H1 (cell line): ENCODE measurements at regions not wholly inside any gene's neighbourhood (a gene's known extent, or its start where the extent isn't known, plus 50 kb on each side); places are given as distances from the start of the nearest gene placed in this dataset.
"Not testable (repeated sequence)": the region's sequence is repeated elsewhere in the genome, so short reads cannot be mapped to it uniquely, and the experiment has no call there.

Experiments used
- CTCF ChIA-PET: fragments of 300-600 bp; sonication (Branson Sonifier 250); formaldehyde crosslinking; loops from one replicate; lab custom pipeline; 2021; ENCODE audit not compliant: partially characterized antibody; lab: Charles Lee
- POLR2A ChIA-PET: fragments of 300-600 bp; sonication (Branson Sonifier 250); formaldehyde crosslinking; loops from one replicate; lab custom pipeline; 2021; ENCODE audit warnings: inconsistent platforms; ENCODE audit not compliant: partially characterized antibody; lab: Charles Lee
- DNase-seq, 2 experiments: peaks; one replicate each; pipeline versions ENCODE4 v3.0.0 to v3.0.0-alpha.2; 2010 to 2022; ENCODE audit warnings: low spot score in 2 of 2, low read depth in 1 of 2, mixed read lengths in 1 of 2
- FAIRE-seq: peaks from 2 replicates; lab custom pipeline; 2011; peaks lifted over from hg19 to GRCh38; lab: Jason Lieb, UNC
- H2AFZ ChIP-seq: 2 replicates; pipeline ENCODE4 v1.8.1; 2012; ENCODE audit warnings: low read length, inconsistent platforms
- H2AK5ac ChIP-seq: 2 replicates; pipeline ENCODE4 v1.6.1; 2013; ENCODE audit warnings: low read depth, low read length
- H2BK120ac ChIP-seq: replicated peaks from 2 replicates; pipeline ENCODE3; 2013; ENCODE audit warnings: low read depth, low read length, inconsistent platforms
- H2BK12ac ChIP-seq: 2 replicates; pipeline ENCODE4 v1.6.1; 2013; ENCODE audit warnings: low read depth, low read length
- H2BK15ac ChIP-seq: 2 replicates; pipeline ENCODE4 v1.6.1; 2013; ENCODE audit warnings: low read length
- H2BK20ac ChIP-seq: 2 replicates; pipeline ENCODE4 v1.6.1; 2013; ENCODE audit warnings: low read length
- H2BK5ac ChIP-seq: 2 replicates; pipeline ENCODE4 v1.6.1; 2013; ENCODE audit warnings: low read depth, low read length
- H3K14ac ChIP-seq: 2 replicates; pipeline ENCODE4 v1.6.1; 2013; ENCODE audit warnings: inconsistent platforms; ENCODE audit not compliant: insufficient read length
- H3K18ac ChIP-seq: 2 replicates; pipeline ENCODE4 v1.6.1; 2013; ENCODE audit warnings: low read length; ENCODE audit errors: extremely low read depth
- H3K23ac ChIP-seq: 2 replicates; pipeline ENCODE4 v1.6.1; 2013; ENCODE audit warnings: inconsistent platforms; ENCODE audit not compliant: insufficient read length
- H3K23me2 ChIP-seq: 2 replicates; pipeline ENCODE4 v1.6.1; 2013; ENCODE audit warnings: low read depth, low read length
- H3K27ac ChIP-seq: 2 replicates; pipeline ENCODE4 v1.6.1; 2011; ENCODE audit warnings: low read depth, low read length, inconsistent platforms
- H3K27me3 ChIP-seq, 4 experiments: replicated peaks in 1 of 4; 1 replicate in 1 of 4; 2 replicates in 3 of 4; pipeline versions ENCODE4 v1.6.1 to v1.8.1; 2011 to 2013; ENCODE audit warnings: low read length in 3 of 4, mild to moderate bottlenecking in 3 of 4, inconsistent platforms in 2 of 4, mixed read lengths in 2 of 4, moderate library complexity in 1 of 4; ENCODE audit not compliant: control insufficient read depth in 3 of 4, insufficient read depth in 3 of 4; ENCODE audit errors: extremely low read depth in 1 of 4
- H3K36me3 ChIP-seq, 4 experiments: 2 replicates each; pipeline versions ENCODE4 v1.6.1 to v1.8.1; 2011 to 2013; ENCODE audit warnings: mild to moderate bottlenecking in 4 of 4, low read length in 3 of 4, moderate library complexity in 2 of 4, control low read depth in 1 of 4, inconsistent platforms in 1 of 4; ENCODE audit not compliant: insufficient read depth in 4 of 4, control insufficient read depth in 2 of 4
- H3K4ac ChIP-seq: replicated peaks from 2 replicates; pipeline ENCODE3; 2013; ENCODE audit warnings: low read length, low read depth, mixed read lengths, inconsistent platforms; ENCODE audit not compliant: insufficient read length
- H3K4me1 ChIP-seq, 4 experiments: replicated peaks in 1 of 4; 1 replicate in 1 of 4; 2 replicates in 3 of 4; pipeline versions ENCODE4 v1.6.1 to v1.8.1; 2011 to 2013; ENCODE audit warnings: low read length in 3 of 4, inconsistent platforms in 2 of 4, mixed read lengths in 1 of 4; ENCODE audit not compliant: insufficient read depth in 4 of 4, control insufficient read depth in 3 of 4
- H3K4me2 ChIP-seq, 2 experiments: 2 replicates each; pipeline versions ENCODE4 v1.6.1 to v1.8.1; 2011 to 2013; ENCODE audit warnings: low read depth in 2 of 2, low read length in 2 of 2, control low read depth in 1 of 2, inconsistent platforms in 1 of 2, mild to moderate bottlenecking in 1 of 2; ENCODE audit not compliant: insufficient read depth in 1 of 2
- H3K4me3 ChIP-seq, 4 experiments: fragments of 200-600, 300-600 bp in 1 of 4; sonication (generic), shearing (Covaris generic), sonication (Bioruptor Twin) in 1 of 4; 2 replicates each; pipeline versions ENCODE4 v1.5.1 to v1.8.1; 2011 to 2016; ENCODE audit warnings: low read length in 4 of 4, low read depth in 3 of 4, control low read depth in 2 of 4, inconsistent platforms in 2 of 4, mild to moderate bottlenecking in 2 of 4, mixed read lengths in 1 of 4, moderate library complexity in 1 of 4; ENCODE audit not compliant: insufficient read depth in 2 of 4; ENCODE audit errors: extremely low read depth in 1 of 4
- H3K56ac ChIP-seq: replicated peaks from 2 replicates; pipeline ENCODE3; 2013; ENCODE audit warnings: low read depth, mild to moderate bottlenecking, mixed read lengths, low read length, inconsistent platforms; ENCODE audit not compliant: insufficient read length
- H3K79me1 ChIP-seq: 2 replicates; pipeline ENCODE4 v1.6.1; 2013; ENCODE audit warnings: low read depth, low read length, control low read depth
- H3K79me2 ChIP-seq, 2 experiments: 2 replicates each; pipeline versions ENCODE4 v1.6.1 to v1.8.1; 2012 to 2013; ENCODE audit warnings: low read length in 2 of 2, mild to moderate bottlenecking in 2 of 2, inconsistent platforms in 1 of 2; ENCODE audit not compliant: insufficient read depth in 2 of 2, control insufficient read depth in 1 of 2
- H3K9ac ChIP-seq, 4 experiments: replicated peaks in 1 of 4; 1 replicate in 1 of 4; 2 replicates in 3 of 4; pipeline versions ENCODE4 v1.6.1 to v1.8.1; 2011 to 2013; ENCODE audit warnings: low read depth in 3 of 4, low read length in 3 of 4, control low read depth in 2 of 4, mild to moderate bottlenecking in 2 of 4, moderate library complexity in 2 of 4, inconsistent platforms in 1 of 4; ENCODE audit errors: extremely low read depth in 1 of 4
- H3K9me3 ChIP-seq, 2 experiments: 2 replicates each; pipeline versions ENCODE4 v1.6.1 to v1.8.1; 2012 to 2013; ENCODE audit warnings: mild to moderate bottlenecking in 2 of 2, moderate library complexity in 2 of 2, control low read depth in 1 of 2, inconsistent platforms in 1 of 2, low read depth in 1 of 2, low read length in 1 of 2, mixed read lengths in 1 of 2; ENCODE audit not compliant: insufficient read depth in 2 of 2
- H4K20me1 ChIP-seq, 2 experiments: replicated peaks in 1 of 2; 2 replicates each; pipeline versions ENCODE3 to v1.8.1; 2011 to 2013; ENCODE audit warnings: inconsistent platforms in 2 of 2, low read length in 2 of 2, mild to moderate bottlenecking in 1 of 2; ENCODE audit not compliant: insufficient read depth in 2 of 2, control insufficient read depth in 1 of 2
- H4K5ac ChIP-seq: 2 replicates; pipeline ENCODE4 v1.6.1; 2013; ENCODE audit warnings: low read length, low read depth, mixed read lengths, inconsistent platforms; ENCODE audit not compliant: insufficient read length
- H4K8ac ChIP-seq: 2 replicates; pipeline ENCODE4 v1.8.0; 2013; ENCODE audit warnings: mild to moderate bottlenecking, moderate library complexity, low read length, inconsistent platforms; ENCODE audit not compliant: insufficient read depth; ENCODE audit errors: extremely low read depth
- H4K91ac ChIP-seq: replicated peaks from 2 replicates; pipeline ENCODE3; 2013; ENCODE audit warnings: low read length, mixed read lengths, inconsistent platforms; ENCODE audit not compliant: insufficient read length
- WGBS, 2 experiments: shearing (Covaris generic) in 1 of 2; methylation state at CpG; one replicate each; pipeline versions ENCODE4 v1.1.6 to v1.1.7; 2013 to 2015; ENCODE audit warnings: low lambda C conversion rate in 2 of 2, mixed read lengths in 2 of 2, inconsistent platforms in 1 of 2, low coverage in 1 of 2, missing lambda C conversion rate in 1 of 2; ENCODE audit not compliant: insufficient replicate concordance in 2 of 2, insufficient coverage in 1 of 2, insufficient read length in 1 of 2; ENCODE audit errors: extremely low coverage in 1 of 2, missing lambda C conversion rate in 1 of 2; 5-methylcytosine and 5-hydroxymethylcytosine counted together

GRCh38 chr1:217123340-217123739 is 400.1 kb upstream of the ESRRG start:
- H4K91ac ChIP-seq, POLR2A ChIA-PET, H3K4me2 ChIP-seq, H3K18ac ChIP-seq, H2BK120ac ChIP-seq, DNase-seq, H3K4me3 ChIP-seq, H2BK20ac ChIP-seq, H2AFZ ChIP-seq, H3K27ac ChIP-seq, H3K79me1 ChIP-seq, H4K20me1 ChIP-seq, H4K5ac ChIP-seq, H3K79me2 ChIP-seq, H3K4ac ChIP-seq, H3K27me3 ChIP-seq, H2AK5ac ChIP-seq, CTCF ChIA-PET, H2BK5ac ChIP-seq, H4K8ac ChIP-seq, H3K36me3 ChIP-seq, H3K9me3 ChIP-seq, H3K23ac ChIP-seq, H3K23me2 ChIP-seq, H2BK12ac ChIP-seq, H2BK15ac ChIP-seq, H3K14ac ChIP-seq, FAIRE-seq, H3K9ac ChIP-seq, H3K56ac ChIP-seq, H3K4me1 ChIP-seq: not testable (repeated sequence)
- 93% methylated on average over 1 of the region's 1 CpG; no CpG with 5 or more reads in 1 of the 2 experiments for WGBS, 2 experiments
